GM06990 (cell line): ENCODE measurements at regions not wholly inside any gene's neighbourhood (a gene's known extent, or its start where the extent isn't known, plus 50 kb on each side); places are given as distances from the start of the nearest gene placed in this dataset.

Source experiments
- DNase-seq: peaks from one replicate; pipeline ENCODE4 v3.0.0-alpha.2; 2011; ENCODE audit not compliant: insufficient read length; ENCODE audit errors: extremely low read depth
- H3K27me3 ChIP-seq: replicated peaks from 2 replicates; pipeline ENCODE4 v1.6.0; 2011; ENCODE audit warnings: low read length; ENCODE audit not compliant: control insufficient read depth, insufficient read depth
- H3K36me3 ChIP-seq: 2 replicates; pipeline ENCODE4 v1.5.1; 2011; ENCODE audit warnings: low read length; ENCODE audit not compliant: control insufficient read depth, insufficient read depth
- H3K4me3 ChIP-seq: replicated peaks from 2 replicates; pipeline ENCODE4 v1.5.1; 2011; ENCODE audit warnings: low read depth, mild to moderate bottlenecking, control low read depth, low read length
- TF ChIP-seq, protein P1 (sequence below): IDR thresholded peaks from 2 replicates; pipeline ENCODE4 v1.5.1; 2011; ENCODE audit warnings: low read length, control low read depth, mild to moderate bottlenecking, inconsistent platforms; ENCODE audit not compliant: insufficient read depth, poor library complexity, severe bottlenecking

DNA sequence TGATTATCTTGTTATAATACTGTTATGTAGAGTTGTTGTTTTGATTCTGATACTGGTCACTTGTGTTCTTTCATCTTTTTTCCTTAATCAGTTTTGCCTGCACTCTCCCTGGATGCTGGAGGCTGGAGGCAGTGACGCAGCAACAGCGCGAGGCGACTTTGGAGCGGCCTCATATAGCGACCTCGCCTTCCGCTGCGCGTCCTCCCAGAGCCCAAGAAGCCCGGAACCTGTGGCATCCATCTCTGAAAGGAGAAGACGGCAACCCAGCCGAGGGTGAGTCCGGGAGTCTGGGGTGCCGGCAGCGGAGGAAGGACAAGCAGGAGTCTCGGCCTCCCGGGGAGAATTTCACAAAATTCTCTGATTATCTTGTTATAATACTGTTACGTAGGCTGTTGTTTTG is 161.2 kb downstream of the ZNF33B start:
- Histone ChIP-seq H3K36me3 (no peaks in the 10 kb centered on the region), H3K4me3 (no peak overlapping the region), H3K27me3 (no peaks in the 10 kb centered on the region)
- DNase-seq: no peak
- TF ChIP-seq, protein P1, sequence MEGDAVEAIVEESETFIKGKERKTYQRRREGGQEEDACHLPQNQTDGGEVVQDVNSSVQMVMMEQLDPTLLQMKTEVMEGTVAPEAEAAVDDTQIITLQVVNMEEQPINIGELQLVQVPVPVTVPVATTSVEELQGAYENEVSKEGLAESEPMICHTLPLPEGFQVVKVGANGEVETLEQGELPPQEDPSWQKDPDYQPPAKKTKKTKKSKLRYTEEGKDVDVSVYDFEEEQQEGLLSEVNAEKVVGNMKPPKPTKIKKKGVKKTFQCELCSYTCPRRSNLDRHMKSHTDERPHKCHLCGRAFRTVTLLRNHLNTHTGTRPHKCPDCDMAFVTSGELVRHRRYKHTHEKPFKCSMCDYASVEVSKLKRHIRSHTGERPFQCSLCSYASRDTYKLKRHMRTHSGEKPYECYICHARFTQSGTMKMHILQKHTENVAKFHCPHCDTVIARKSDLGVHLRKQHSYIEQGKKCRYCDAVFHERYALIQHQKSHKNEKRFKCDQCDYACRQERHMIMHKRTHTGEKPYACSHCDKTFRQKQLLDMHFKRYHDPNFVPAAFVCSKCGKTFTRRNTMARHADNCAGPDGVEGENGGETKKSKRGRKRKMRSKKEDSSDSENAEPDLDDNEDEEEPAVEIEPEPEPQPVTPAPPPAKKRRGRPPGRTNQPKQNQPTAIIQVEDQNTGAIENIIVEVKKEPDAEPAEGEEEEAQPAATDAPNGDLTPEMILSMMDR: no peak

DNA sequence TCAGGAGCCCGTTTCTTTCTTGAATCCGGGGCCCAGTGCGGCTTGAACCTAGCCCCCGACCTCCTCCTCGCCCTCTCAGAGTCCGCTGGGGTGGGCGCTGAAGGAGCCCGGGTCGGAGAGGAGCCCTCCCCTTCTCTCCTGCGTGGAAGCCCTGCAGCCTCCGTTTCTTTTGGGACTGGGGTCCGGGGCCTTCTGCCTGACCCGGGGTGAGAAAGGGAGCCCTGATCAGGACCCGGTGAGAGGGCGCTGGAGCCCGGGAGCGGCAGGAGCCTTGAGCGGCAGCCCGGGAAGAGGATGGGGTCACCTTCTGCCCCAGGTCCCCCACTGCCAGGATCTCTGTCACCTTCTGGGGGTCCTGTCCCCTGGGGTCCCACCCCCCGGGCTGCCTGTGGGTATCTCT is 162.3 kb downstream of the ZNF33B start:
- DNase-seq: no peak
- Histone ChIP-seq H3K27me3 (no peaks in the 10 kb centered on the region), H3K36me3 (no peaks in the 10 kb centered on the region), H3K4me3 (no peak overlapping the region)
- TF ChIP-seq, protein P1: no peak

- H3K27me3 ChIP-seq: no peaks in the 10 kb centered on the region
- TF ChIP-seq, protein P1: no peak
- no peaks in the 10 kb centered on the region for H3K36me3 ChIP-seq
- DNase-seq: no peak
- H3K4me3 ChIP-seq: no peak overlapping the region
Measured at GRCh38 chr10:42475168-42476098, 162.9 kb downstream of the ZNF33B start.

DNA sequence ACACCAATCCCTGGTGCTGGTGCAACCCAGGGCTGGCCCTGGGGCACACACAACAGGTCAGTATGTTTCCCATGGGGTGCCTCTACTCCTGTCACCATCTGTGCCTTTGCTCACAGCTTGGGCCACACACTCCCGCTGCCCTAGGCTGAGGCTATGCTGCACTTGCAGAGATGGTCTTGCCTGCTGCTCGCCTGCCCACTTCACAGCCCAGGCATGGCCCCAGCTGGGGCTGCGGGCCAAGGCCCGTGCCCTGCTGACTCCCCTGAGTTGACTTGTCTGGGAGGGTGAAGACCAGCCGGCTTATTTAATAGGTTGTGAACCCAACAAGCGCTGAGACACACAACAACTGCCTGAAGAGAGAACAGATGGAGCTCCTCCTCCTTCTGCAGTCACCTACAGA is 184.1 kb downstream of the ZNF33B start:
- no peaks in the 10 kb centered on the region for H3K27me3 ChIP-seq
- TF ChIP-seq, protein P1: no peak

GRCh38 chr10:42431095-42431494 is 207.3 kb downstream of the ZNF33B start:
- no peak overlapping the region for H3K4me3 ChIP-seq

More for the DNA sequence above, 184.1 kb downstream of the ZNF33B start:
- Histone ChIP-seq H3K36me3 (no peaks in the 10 kb centered on the region), H3K4me3 (no peak overlapping the region)
- DNase-seq: no peak

More at GRCh38 chr10:42431095-42431494, 207.3 kb downstream of the ZNF33B start:
- no peak for DNase-seq
- Histone ChIP-seq H3K27me3 (no peaks in the 10 kb centered on the region), H3K36me3 (no peaks in the 10 kb centered on the region)
- TF ChIP-seq, protein P1: no peak
